Ovary (tissue), 7 donors: ENCODE measurements at regions not wholly inside any gene's neighbourhood (a gene's known extent, or its start where the extent isn't known, plus 50 kb on each side); places are given as distances from the start of the nearest gene placed in this dataset.

Source experiments
- DNase-seq, 5 donors: peaks; one replicate each; pipeline ENCODE4 v3.0.0-alpha.2; 2019 to 2020
- H3K27ac ChIP-seq, 2 donors: fragments of 200-600 bp; one replicate each; pipeline versions ENCODE4 v1.5.1 to v1.8.0; 2019 to 2022
- H3K27me3 ChIP-seq: fragments of 200-600 bp; one replicate; pipeline ENCODE4 v1.8.0; 2022
- H3K36me3 ChIP-seq: fragments of 200-600 bp; sonication (generic); one replicate; pipeline ENCODE4 v1.5.1; 2019
- H3K4me1 ChIP-seq: one replicate; pipeline ENCODE4 v1.8.1; 2013; ENCODE audit warnings: mild to moderate bottlenecking, moderate library complexity; ENCODE audit not compliant: insufficient read depth
- H3K4me3 ChIP-seq: fragments of 200-600 bp; sonication (generic); one replicate; pipeline ENCODE4 v1.5.1; 2017
- H3K9me3 ChIP-seq, 2 donors: fragments of 200-600 bp in 1 of 2; sonication (generic) in 1 of 2; one replicate each; pipeline versions ENCODE4 v1.5.1 to v1.8.1; 2013 to 2019; ENCODE audit warnings: mild to moderate bottlenecking in 1 of 2, moderate library complexity in 1 of 2
- EP300 ChIP-seq: sonication (generic); formaldehyde crosslinking; IDR thresholded peaks from one replicate; pipeline ENCODE4 v1.6.1; 2017; ENCODE audit warnings: antibody characterized with exemption
- POLR2A ChIP-seq: fragments of 450-650 bp; IDR thresholded peaks from one replicate; pipeline ENCODE4 v1.6.1; 2017; ENCODE audit warnings: antibody characterized with exemption, mild to moderate bottlenecking, moderate library complexity
- WGBS, 3 donors: extraction: QIAGEN DNeasy Blood & Tissue Kit in 1 of 3; methylation state at CpG; one replicate each; pipeline versions ENCODE4 v1.1.5 to v1.1.7; 2013 to 2017; 5-methylcytosine and 5-hydroxymethylcytosine counted together
- intact Hi-C, 4 donors: fragments of 100-400 bp; cut with DNase I; formaldehyde crosslinking; loops; one replicate each; pipeline versions ENCODE4 v1.11.0 to v1.15.1; 2022 to 2023
- TF ChIP-seq, protein P1 (sequence below), 3 donors: fragments of 450-650 bp in 2 of 3; fragments of 200-600 bp in 1 of 3; IDR thresholded peaks; one replicate each; pipeline versions ENCODE4 v1.5.1 to v1.8.0; 2016 to 2022; ENCODE audit warnings: antibody characterized with exemption in 3 of 3, mild to moderate bottlenecking in 1 of 3
- donor health status: DM: no; HTN: no; CAD: no; lungs with moderate emphysema.
- donor health status: DM: no; HTN: no; CAD: no.
- donor health status: Bipolar disorder and iron deficiency.
- donor health status: DM: no; HTN: no; CAD: no.
- donor health status: DM: yes; HTN: yes; CAD: no.

DNA sequence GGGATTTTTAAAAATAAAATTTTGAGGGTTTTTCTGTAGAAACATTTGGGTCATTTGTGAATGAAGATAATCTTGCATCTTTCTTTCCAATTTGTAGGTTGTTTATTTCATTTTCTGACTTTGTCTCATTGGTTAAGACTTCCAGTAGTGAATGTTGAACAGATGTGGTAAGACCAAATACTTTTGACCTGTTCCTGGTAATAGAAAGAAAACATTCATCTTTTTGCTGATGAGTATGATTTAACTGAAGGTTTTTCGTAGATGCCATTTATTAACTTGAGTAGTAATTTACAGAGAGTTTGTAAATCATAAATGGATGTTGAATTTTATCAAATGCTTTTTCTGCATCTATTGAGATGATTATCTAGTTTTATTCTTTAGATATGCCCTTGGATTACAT, 416.1 kb upstream of the CITED2 start:
- no peak for TF ChIP-seq POLR2A
- TF ChIP-seq EP300, result no peak
- TF ChIP-seq, protein P1, sequence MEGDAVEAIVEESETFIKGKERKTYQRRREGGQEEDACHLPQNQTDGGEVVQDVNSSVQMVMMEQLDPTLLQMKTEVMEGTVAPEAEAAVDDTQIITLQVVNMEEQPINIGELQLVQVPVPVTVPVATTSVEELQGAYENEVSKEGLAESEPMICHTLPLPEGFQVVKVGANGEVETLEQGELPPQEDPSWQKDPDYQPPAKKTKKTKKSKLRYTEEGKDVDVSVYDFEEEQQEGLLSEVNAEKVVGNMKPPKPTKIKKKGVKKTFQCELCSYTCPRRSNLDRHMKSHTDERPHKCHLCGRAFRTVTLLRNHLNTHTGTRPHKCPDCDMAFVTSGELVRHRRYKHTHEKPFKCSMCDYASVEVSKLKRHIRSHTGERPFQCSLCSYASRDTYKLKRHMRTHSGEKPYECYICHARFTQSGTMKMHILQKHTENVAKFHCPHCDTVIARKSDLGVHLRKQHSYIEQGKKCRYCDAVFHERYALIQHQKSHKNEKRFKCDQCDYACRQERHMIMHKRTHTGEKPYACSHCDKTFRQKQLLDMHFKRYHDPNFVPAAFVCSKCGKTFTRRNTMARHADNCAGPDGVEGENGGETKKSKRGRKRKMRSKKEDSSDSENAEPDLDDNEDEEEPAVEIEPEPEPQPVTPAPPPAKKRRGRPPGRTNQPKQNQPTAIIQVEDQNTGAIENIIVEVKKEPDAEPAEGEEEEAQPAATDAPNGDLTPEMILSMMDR (IDR thresholded peaks at IDR 0.05), result no peak
- DNase-seq, result no peak
- Histone ChIP-seq H3K36me3 (no peaks in the 10 kb centered on the region), H3K4me3 (no peak overlapping the region), H3K27ac (no peak overlapping the region), H3K4me1 (no peaks in the 10 kb centered on the region), H3K27me3 (no peaks in the 10 kb centered on the region), H3K9me3 (no peaks in the 10 kb centered on the region)
- WGBS, 3 donors, result 73 to 89% (median 77%) methylated on average over 1 of the region's 1 CpG
- intact Hi-C loops, result no loop called here

DNA sequence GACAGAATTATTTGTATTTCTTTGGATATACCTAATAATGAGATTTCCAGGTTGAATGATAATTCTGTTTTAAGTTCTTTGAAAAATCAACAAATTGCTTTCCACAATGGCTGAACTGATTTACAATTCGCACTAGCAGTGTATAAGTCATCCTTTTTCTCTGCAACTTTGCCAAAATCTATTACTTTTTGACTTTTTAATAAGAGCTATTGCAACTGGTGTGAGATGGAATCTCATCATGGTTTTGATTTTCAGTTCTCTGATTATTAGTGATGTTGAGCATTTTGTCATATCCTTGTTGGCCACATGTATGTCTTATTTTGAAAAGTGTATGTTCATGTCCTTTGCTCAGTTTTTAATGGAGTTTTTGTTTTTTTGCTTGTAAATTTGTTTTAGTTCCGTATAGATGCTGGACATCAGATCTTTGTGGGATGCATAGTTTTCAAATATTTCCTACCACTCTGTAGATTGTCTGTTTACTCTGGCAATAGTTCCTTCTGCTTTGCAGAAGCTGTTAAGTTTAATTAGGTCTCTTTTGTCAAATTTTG, 409.8 kb upstream of the CITED2 start:
- Histone ChIP-seq H3K9me3 (no peaks in the 10 kb centered on the region), H3K27ac (no peak overlapping the region), H3K4me1 (no peaks in the 10 kb centered on the region), H3K27me3 (no peaks in the 10 kb centered on the region), H3K4me3 (no peak overlapping the region), H3K36me3 (no peaks in the 10 kb centered on the region)
- no peak for TF ChIP-seq EP300
- no peak for TF ChIP-seq POLR2A
- TF ChIP-seq, protein P1 (IDR thresholded peaks at IDR 0.05), result no peak
- WGBS, 3 donors, result 94 to 96% (median 95%) methylated on average over 2 of the region's 2 CpGs
- intact Hi-C loops, result no loop called here
- DNase-seq, result no peak

DNA sequence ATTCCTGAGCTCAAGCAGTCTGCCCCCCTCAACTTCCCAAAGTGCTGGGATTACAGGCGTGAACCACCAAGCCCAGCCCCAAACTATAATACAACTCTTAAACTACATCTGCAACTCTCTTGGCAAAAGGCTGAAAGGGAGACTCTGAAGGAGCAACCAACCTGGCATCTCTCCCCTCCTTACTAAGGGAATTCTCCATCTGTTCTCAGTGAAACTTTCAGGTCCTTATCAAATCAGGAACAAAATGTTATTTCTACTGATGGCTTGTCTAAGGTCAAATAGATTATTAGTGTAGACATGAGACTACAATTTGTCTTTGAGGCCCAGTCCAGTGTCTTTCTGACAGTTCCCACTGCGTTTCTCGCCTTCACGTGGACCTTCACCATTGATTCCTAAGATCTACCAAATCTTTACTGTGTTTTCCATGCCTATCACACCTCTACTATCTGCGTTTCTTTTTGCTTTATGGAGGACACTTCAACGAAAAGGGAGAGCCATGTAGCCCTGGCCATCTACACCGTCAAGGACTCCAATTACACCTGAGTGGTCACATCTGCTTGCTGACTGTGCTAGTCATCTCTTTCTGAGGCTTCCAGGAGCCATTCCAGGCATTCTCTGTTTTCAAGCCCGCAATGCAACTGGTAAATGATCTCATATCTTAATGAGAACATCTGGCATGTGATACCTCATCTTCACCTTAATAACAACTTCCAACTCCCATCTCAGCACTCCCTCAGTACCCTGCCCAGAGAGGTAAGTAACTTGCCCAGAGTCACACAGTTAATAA, 405.7 kb upstream of the CITED2 start:
- TF ChIP-seq POLR2A (no peak), EP300 (no peak)
- TF ChIP-seq, protein P1 (IDR thresholded peaks at IDR 0.05), result no peak
- Histone ChIP-seq H3K27me3 (no peaks in the 10 kb centered on the region), H3K4me3 (no peak overlapping the region), H3K36me3 (no peaks in the 10 kb centered on the region), H3K4me1 (peaks cover 3% of the 10 kb centered on the region), H3K27ac (no peak overlapping the region), H3K9me3 (no peaks in the 10 kb centered on the region)
- intact Hi-C loops, result no loop called here
- no peak for DNase-seq
- WGBS, 3 donors, result 88 to 91% (median 89%) methylated on average over 7 to 8 of the region's 8 CpGs

DNA sequence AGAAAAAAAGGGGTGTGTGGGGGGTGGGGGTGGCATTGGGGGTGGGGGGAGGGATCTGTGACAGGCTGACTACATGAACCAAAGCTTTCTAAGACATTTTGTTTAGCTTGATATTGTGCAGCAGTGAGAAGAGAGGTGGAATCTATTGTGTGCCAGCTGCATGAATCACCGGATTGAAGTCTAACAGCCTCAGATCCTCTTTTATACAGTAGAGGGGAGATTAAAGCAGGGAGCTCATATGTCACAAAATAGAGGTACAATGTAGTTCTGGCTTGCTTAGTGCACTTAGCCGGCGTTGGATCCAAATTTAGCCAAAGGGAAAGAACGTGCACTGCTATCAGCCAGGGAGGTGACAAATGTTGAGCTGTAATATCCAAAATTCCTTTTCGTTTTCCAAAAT, 404.2 kb upstream of the CITED2 start:
- H3K4me1 ChIP-seq, result peaks cover 3% of the 10 kb centered on the region
- TF ChIP-seq, protein P1 (IDR thresholded peaks at IDR 0.05), result no peak
- TF ChIP-seq POLR2A (no peak), EP300 (no peak)
- H3K36me3 ChIP-seq, result no peaks in the 10 kb centered on the region
- 35 to 54% (median 45%) methylated on average over 5 of the region's 5 CpGs for WGBS, 3 donors
- no peaks in the 10 kb centered on the region for H3K9me3 ChIP-seq
- no peak overlapping the region for H3K27ac ChIP-seq
- H3K27me3 ChIP-seq, result no peaks in the 10 kb centered on the region
- DNase-seq, result no peak
- intact Hi-C loops, result no loop called here
- no peak overlapping the region for H3K4me3 ChIP-seq
